HG03097 (cell line): ENCODE measurements at regions not wholly inside any gene's neighbourhood (a gene's known extent, or its start where the extent isn't known, plus 50 kb on each side); places are given as distances from the start of the nearest gene placed in this dataset.
"Not testable (repeated sequence)": the region's sequence is repeated elsewhere in the genome, so short reads cannot be mapped to it uniquely, and the experiment has no call there.

Source experiments
- ATAC-seq: cut with Tn5 transposase; IDR thresholded peaks from one replicate; pipeline ENCODE4 v1.9.1; 2021; ENCODE audit not compliant: unreplicated experiment, low FRiP score

GRCh38 chr2:190005513-190005912 is 57.0 kb downstream of the MSTN start:
- ATAC-seq, result no peak

GRCh38 chr2:189999661-190000060 is 62.9 kb downstream of the MSTN start:
- no peak for ATAC-seq

GRCh38 chr2:189998665-189999064 is 63.9 kb downstream of the MSTN start:
- ATAC-seq, result not testable (repeated sequence)

- no peak for ATAC-seq
Observed at GRCh38 chr2:189997016-189997415, 65.5 kb downstream of the MSTN start.

GRCh38 chr2:189995679-189996078 is 66.8 kb downstream of the MSTN start:
- no peak for ATAC-seq

GRCh38 chr2:189982780-189983394 is 79.6 kb downstream of the MSTN start:
- ATAC-seq, result no peak

DNA sequence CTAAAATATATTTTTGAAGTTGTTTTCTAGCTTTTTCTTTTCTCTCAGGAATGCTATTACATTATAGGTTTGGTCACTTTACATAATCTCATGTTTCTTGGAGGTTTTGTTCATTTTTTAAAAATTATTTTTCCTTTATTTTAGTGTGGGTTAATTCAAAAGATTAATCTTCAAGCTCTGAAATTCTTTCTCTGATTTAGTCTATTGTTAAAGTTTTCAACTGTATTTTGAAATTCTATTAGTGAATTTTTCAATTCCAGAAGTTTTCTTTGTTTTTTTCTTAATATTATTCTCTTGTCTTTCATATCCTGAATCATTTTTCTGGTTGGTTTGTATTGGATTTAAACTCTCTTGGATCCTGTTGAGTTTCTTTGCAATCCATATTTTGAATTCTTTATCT is 80.4 kb downstream of the MSTN start:
- no peak for ATAC-seq

DNA sequence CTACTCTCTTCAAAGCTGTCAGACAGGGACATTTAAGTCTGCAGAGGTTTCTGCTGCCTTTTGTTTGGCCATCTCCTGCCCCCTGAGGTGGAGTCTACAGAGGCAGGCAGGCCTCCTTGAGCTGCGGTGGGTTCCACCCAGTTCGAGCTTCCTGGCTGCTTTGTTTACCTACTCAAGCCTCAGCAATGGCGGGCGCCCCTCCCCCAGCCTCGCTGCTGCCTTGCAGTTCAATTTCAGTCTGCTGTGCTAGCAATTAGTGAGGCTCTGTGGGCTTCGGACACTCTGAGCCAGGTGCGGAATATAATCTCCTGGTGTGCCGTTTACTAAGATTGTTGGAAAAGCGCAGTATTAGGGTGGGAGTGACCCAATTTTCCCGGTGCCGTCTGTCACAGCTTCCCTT is 86.0 kb downstream of the MSTN start:
- ATAC-seq, result not testable (repeated sequence)

GRCh38 chr2:189960346-189960745 is 102.2 kb downstream of the MSTN start:
- ATAC-seq, result no peak

GRCh38 chr2:189959450-189959849 is 103.1 kb downstream of the MSTN start:
- no peak for ATAC-seq

GRCh38 chr2:189954989-189955388 is 107.5 kb downstream of the MSTN start:
- peak; percentile 50 for ATAC-seq

- ATAC-seq, result peak; percentile 87
Observed at GRCh38 chr2:189952536-189953109, 109.9 kb downstream of the MSTN start.

- no peak for ATAC-seq
Observed at GRCh38 chr2:189951791-189952535, 110.6 kb downstream of the MSTN start.

GRCh38 chr2:189943009-189943408 is 119.5 kb downstream of the MSTN start:
- ATAC-seq, result no peak

DNA sequence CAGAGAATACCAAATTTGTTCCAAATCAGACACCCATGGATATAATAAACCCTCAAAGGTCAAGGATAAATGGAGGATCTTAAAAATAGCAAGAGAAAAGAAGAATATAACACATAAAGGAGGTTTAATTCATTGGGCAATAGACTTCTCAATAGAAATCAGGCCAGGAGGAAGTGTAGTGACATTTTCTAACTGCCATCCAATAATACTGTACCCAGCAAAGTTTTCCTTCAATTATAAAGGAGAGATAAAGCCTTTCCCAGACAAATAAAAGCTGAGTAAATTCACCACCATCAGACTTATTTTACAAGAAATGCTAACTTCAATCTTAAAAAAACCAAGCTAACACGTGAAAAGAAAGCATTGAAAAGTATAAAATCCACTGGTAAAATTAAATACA is 121.6 kb downstream of the MSTN start:
- no peak for ATAC-seq

DNA sequence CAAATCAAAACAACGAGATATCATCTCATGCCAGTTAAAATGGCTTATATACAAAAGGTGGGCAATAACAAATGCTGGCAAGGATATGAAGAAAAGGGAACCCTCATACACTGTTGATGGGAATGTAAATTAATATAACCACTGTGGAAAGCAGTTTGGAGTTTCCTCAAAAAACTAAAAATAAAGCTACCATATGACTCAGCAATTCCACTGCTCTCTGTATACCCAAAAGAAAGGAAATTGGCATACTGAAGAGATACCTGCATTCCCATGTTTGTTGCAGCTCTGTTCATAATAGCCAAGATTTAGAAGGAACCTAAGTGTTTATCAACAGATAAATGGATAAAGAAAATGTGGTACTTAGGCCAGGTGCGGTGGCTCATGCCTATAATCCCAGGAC is 124.8 kb downstream of the MSTN start:
- no peak for ATAC-seq

GRCh38 chr2:189933911-189934399 is 128.6 kb downstream of the MSTN start:
- no peak for ATAC-seq

DNA sequence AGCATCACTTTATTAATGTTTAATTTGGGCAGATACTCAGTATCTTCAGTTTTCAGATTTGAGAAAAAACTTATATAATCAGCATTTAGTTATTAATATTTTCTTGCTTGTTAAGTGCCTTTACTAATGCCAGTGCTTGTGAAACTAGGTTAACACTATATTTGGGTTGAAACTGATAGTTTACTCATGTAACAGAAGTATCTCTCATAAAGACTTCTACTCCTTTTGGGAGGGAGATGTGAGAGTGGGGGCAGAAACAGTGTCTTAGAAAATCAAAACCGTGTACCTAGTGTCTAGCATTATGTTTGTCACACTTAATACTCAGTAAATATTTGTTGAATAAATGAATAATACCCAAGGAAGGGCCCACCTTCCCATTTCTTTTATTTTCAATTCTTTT is 129.5 kb downstream of the MSTN start:
- ATAC-seq, result peak; percentile 82

- ATAC-seq, result no peak
Observed at GRCh38 chr2:189927823-189928222, 134.7 kb downstream of the MSTN start.
